MCF 10A (cell line): ENCODE measurements at regions not wholly inside any gene's neighbourhood (a gene's known extent, or its start where the extent isn't known, plus 50 kb on each side); places are given as distances from the start of the nearest gene placed in this dataset.

ENCODE experiments used
- BruUV-seq: library from RNA; stranded (reverse); fragments of 400-500 nt; replicated peaks from 2 replicates; lab custom pipeline; 2021; lab: Mats Ljungman, UMichigan
- CTCF ChIA-PET: fragments of 300-600 bp; sonication (Branson Sonifier 250); formaldehyde crosslinking; extraction: SDS; loops from one replicate; lab custom pipeline; 2021; ENCODE audit warnings: antibody characterized with exemption, inconsistent platforms; lab: Yijun Ruan, JAX
- POLR2A ChIA-PET: fragments of 300-600, 350-650 bp; sonication (Branson Sonifier 250); formaldehyde crosslinking; extraction: SDS; loops from one replicate; lab custom pipeline; 2020; ENCODE audit warnings: antibody characterized with exemption, inconsistent platforms; lab: Yijun Ruan, JAX
- DNase-seq: peaks from one replicate; pipeline ENCODE4 v3.0.0-alpha.2; 2018; ENCODE audit not compliant: unreplicated experiment
- H3K27ac Mint-ChIP-seq: one replicate; pipeline ENCODE4 v1.8.0; 2022; ENCODE audit warnings: mild to moderate bottlenecking, low read depth, mixed read lengths; ENCODE audit not compliant: unreplicated experiment
- H3K27me3 Mint-ChIP-seq: one replicate; pipeline ENCODE4 v1.8.0; 2022; ENCODE audit warnings: mixed read lengths; ENCODE audit not compliant: insufficient read depth, unreplicated experiment
- H3K36me3 Mint-ChIP-seq: one replicate; pipeline ENCODE4 v1.8.0; 2022; ENCODE audit warnings: mild to moderate bottlenecking, moderate library complexity, mixed read lengths; ENCODE audit not compliant: insufficient read depth, unreplicated experiment
- H3K4me1 Mint-ChIP-seq: one replicate; pipeline ENCODE4 v1.8.0; 2022; ENCODE audit warnings: mixed read lengths; ENCODE audit not compliant: insufficient read depth, unreplicated experiment
- H3K4me3 Mint-ChIP-seq: one replicate; pipeline ENCODE4 v1.8.0; 2022; ENCODE audit warnings: mild to moderate bottlenecking, moderate library complexity, mixed read lengths; ENCODE audit not compliant: unreplicated experiment
- H3K9me3 Mint-ChIP-seq: one replicate; pipeline ENCODE4 v1.8.0; 2022; ENCODE audit warnings: mixed read lengths; ENCODE audit not compliant: unreplicated experiment
- intact Hi-C: fragments of 100-400 bp; cut with micrococcal nuclease; formaldehyde crosslinking; loops from 2 replicates; pipeline ENCODE4 v1.14.1; 2022
- TF ChIP-seq, protein P1 (sequence below): fragments of 200-600 bp; IDR thresholded peaks from one replicate; pipeline ENCODE4 v1.8.0; 2022; ENCODE audit warnings: antibody characterized with exemption, mild to moderate bottlenecking; ENCODE audit not compliant: unreplicated experiment

DNA sequence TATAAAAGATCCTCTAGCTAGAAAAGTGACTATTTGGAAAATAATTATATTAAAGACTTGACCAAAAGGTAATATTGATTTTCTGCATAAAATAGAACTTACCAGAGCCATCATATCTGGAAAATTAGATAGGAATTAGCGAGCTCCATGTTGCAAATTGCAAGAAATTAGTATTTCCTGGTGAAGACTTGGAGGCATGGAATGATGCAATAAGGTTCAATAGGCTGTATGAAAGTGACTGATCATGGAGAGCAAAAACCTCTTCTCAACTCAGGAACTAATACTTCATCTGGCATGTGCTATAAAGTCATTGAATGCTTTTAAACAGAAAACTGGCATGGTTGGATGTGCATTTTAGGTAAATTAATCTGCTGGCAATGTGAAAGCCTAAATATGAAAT is 66.3 kb upstream of the UFM1 start:
- intact Hi-C loops, result no loop called here
- no peak overlapping the region for H3K4me3 Mint-ChIP-seq
- DNase-seq, result no peak
- H3K36me3 Mint-ChIP-seq, result no peaks in the 10 kb centered on the region
- TF ChIP-seq, protein P1, sequence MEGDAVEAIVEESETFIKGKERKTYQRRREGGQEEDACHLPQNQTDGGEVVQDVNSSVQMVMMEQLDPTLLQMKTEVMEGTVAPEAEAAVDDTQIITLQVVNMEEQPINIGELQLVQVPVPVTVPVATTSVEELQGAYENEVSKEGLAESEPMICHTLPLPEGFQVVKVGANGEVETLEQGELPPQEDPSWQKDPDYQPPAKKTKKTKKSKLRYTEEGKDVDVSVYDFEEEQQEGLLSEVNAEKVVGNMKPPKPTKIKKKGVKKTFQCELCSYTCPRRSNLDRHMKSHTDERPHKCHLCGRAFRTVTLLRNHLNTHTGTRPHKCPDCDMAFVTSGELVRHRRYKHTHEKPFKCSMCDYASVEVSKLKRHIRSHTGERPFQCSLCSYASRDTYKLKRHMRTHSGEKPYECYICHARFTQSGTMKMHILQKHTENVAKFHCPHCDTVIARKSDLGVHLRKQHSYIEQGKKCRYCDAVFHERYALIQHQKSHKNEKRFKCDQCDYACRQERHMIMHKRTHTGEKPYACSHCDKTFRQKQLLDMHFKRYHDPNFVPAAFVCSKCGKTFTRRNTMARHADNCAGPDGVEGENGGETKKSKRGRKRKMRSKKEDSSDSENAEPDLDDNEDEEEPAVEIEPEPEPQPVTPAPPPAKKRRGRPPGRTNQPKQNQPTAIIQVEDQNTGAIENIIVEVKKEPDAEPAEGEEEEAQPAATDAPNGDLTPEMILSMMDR, result no peak
- H3K27me3 Mint-ChIP-seq, result no peaks in the 10 kb centered on the region
- no TSS peak for BruUV-seq
- no peak overlapping the region for H3K27ac Mint-ChIP-seq
- ChIA-PET POLR2A (no interaction called here), CTCF (no interaction called here)
- H3K4me1 Mint-ChIP-seq, result no peaks in the 10 kb centered on the region
- peaks cover 9% of the 10 kb centered on the region for H3K9me3 Mint-ChIP-seq

DNA sequence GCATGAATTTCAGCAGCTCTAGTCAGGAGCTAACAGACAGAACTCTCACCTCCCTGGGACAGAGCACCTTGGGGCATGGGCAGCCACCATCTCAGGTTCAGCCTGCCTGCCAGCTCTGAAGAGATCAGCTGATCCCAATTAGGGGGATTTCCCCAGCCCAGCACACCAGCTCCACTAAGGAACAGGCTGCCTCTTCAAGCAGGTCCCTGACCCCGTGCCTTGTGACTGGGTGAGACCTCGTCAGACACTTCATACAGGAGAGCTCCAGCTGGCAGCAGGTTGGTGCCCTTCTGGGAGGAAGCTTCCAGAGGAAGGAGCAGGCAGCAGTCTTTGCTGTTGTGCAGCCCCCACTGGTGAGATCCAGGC is 84.5 kb upstream of the UFM1 start:
- intact Hi-C loops, result no loop called here
- TF ChIP-seq, protein P1, result no peak
- no peaks in the 10 kb centered on the region for H3K27me3 Mint-ChIP-seq
- BruUV-seq, result no TSS peak
- no peak overlapping the region for H3K4me3 Mint-ChIP-seq
- H3K27ac Mint-ChIP-seq, result no peak overlapping the region
- CTCF ChIA-PET, result interaction anchor here (0.6 to 0.7 kb wide), 2 partner anchors 12 to 216 kb away, joined by 3 read pairs; no protein-coding TSS in a partner anchor
- H3K9me3 Mint-ChIP-seq, result no peaks in the 10 kb centered on the region
- peaks cover 7% of the 10 kb centered on the region for H3K36me3 Mint-ChIP-seq
- no peaks in the 10 kb centered on the region for H3K4me1 Mint-ChIP-seq
- POLR2A ChIA-PET, result interaction anchor here (0.6 kb wide), 1 partner anchor 423 kb away, joined by 4 read pairs; no protein-coding TSS in a partner anchor
- no peak for DNase-seq

DNA sequence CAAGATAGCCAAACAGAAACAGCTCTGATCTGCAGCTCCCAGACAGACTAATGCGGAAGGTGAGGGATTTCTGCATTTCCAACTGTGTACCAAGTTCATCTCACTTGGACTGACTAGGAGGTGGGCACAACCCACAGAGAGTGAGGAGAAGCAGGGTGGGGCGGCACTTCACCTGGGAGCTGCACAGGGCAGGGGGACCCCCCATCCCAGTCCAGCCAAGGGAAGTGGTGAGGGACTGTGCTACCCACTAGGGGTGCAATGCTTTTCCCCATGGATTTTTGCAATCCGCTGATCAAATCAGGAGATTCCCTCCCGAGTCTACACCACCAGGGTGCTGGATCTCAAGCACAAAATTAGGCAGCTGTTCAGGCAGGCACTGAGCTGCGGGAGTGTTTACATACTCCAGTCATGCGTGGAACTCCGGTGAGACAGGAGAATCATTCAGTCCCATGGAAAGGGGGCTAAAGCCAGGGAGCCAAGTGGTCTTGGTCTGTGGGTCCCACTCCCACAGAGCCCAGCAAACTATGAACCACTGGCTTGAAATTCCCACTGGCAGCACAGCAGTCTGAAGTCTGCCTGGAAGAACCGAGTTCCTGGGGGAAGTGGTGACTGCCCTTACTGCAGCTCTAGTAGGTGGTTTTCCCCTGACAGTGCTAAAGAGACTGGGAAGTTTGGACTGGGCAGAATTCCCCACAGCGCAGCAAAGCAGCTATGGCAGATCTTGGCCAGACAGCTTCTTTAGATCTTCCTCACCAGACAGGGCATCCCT is 85.1 kb upstream of the UFM1 start:
- DNase-seq, result no peak
- Mint-ChIP-seq H3K9me3 (no peaks in the 10 kb centered on the region), H3K27ac (no peak overlapping the region), H3K4me1 (no peaks in the 10 kb centered on the region), H3K36me3 (peaks cover 7% of the 10 kb centered on the region), H3K27me3 (no peaks in the 10 kb centered on the region), H3K4me3 (no peak overlapping the region)
- no TSS peak for BruUV-seq
- ChIA-PET CTCF (interaction anchor here (0.6 to 0.7 kb wide), 2 partner anchors 11 to 216 kb away, joined by 3 read pairs; no protein-coding TSS in a partner anchor), POLR2A (no interaction called here)
- intact Hi-C loops, result no loop called here
- TF ChIP-seq, protein P1, result no peak

DNA sequence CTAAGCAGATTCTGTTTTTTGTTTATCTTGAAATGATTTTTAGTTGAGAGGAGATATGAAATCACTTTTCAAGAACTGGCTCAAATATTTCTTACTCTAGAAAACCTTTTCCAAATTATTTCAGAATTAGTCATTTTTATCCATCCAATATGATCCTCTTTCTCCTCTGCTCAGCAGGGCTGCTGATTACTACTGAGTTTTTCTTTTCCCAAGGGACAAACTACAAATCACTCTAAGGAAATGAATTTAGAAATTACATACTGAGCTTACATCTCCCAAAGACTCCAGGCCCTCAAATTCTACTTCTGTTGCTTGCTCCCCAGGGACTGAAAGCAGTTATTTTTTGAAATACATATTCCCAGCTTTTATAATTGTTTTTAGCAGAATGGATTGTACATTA is 87.4 kb upstream of the UFM1 start:
- H3K36me3 Mint-ChIP-seq, result peaks cover 1% of the 10 kb centered on the region
- H3K27me3 Mint-ChIP-seq, result no peaks in the 10 kb centered on the region
- TF ChIP-seq, protein P1, result no peak
- ChIA-PET CTCF (interaction anchor here (0.7 kb wide), 1 partner anchor 481 kb away, joined by 3 read pairs; no protein-coding TSS in a partner anchor), POLR2A (no interaction called here)
- no peaks in the 10 kb centered on the region for H3K9me3 Mint-ChIP-seq
- peak; percentile 2 for DNase-seq
- intact Hi-C loops, result no loop called here
- BruUV-seq, result no TSS peak
- no peak overlapping the region for H3K4me3 Mint-ChIP-seq
- no peak overlapping the region for H3K27ac Mint-ChIP-seq
- H3K4me1 Mint-ChIP-seq, result no peaks in the 10 kb centered on the region
